HL-60 (cell line): ENCODE measurements at regions not wholly inside any gene's neighbourhood (a gene's known extent, or its start where the extent isn't known, plus 50 kb on each side); places are given as distances from the start of the nearest gene placed in this dataset.

Experiments
- DNase-seq, 2 experiments: peaks; one replicate each; pipeline ENCODE4 v3.0.0-alpha.2; 2010 to 2020; ENCODE audit warnings: low read depth in 1 of 2, low spot score in 1 of 2
- H3K27ac ChIP-seq: fragments of 250-450 bp; sonication (Bioruptor Pico); replicated peaks from 2 replicates; pipeline ENCODE4 v1.5.1; 2020; ENCODE audit warnings: mild to moderate bottlenecking, moderate library complexity
- H3K27me3 ChIP-seq: fragments of 250-450 bp; sonication (Bioruptor Pico); 2 replicates; pipeline ENCODE4 v1.5.1; 2021; ENCODE audit warnings: mild to moderate bottlenecking, moderate library complexity; ENCODE audit not compliant: insufficient read depth, poor library complexity, severe bottlenecking
- H3K4me3 ChIP-seq: replicated peaks from 2 replicates; pipeline ENCODE4 v1.5.1; 2011; ENCODE audit warnings: mild to moderate bottlenecking, control low read depth, low read length; ENCODE audit not compliant: insufficient read depth
- CTCF ChIP-seq: IDR thresholded peaks from one replicate; pipeline ENCODE4 v1.5.1; 2011; ENCODE audit warnings: low read length, control low read depth, inconsistent platforms; ENCODE audit not compliant: insufficient read depth
- GABPA ChIP-seq: IDR thresholded peaks from 2 replicates; pipeline ENCODE4 v1.6.1; 2012; ENCODE audit warnings: low read depth
- POLR2AphosphoS5 ChIP-seq: IDR thresholded peaks from 2 replicates; pipeline ENCODE4 v1.6.1; 2012; ENCODE audit warnings: low read depth
- REST ChIP-seq: IDR thresholded peaks from 2 replicates; pipeline ENCODE4 v1.6.1; 2012; ENCODE audit warnings: low read depth; ENCODE audit not compliant: insufficient replicate concordance
- SPI1 ChIP-seq: IDR thresholded peaks from 2 replicates; pipeline ENCODE4 v1.6.1; 2012; ENCODE audit warnings: low read depth, mild to moderate bottlenecking, borderline replicate concordance

- H3K27ac ChIP-seq, result no peak overlapping the region
- no peak for TF ChIP-seq CTCF
- TF ChIP-seq SPI1, result no peak
- no peak for TF ChIP-seq POLR2AphosphoS5
- no peak for TF ChIP-seq REST
- no peak for TF ChIP-seq GABPA
- no peaks in the 10 kb centered on the region for H3K27me3 ChIP-seq
- H3K4me3 ChIP-seq, result no peak overlapping the region
- DNase-seq, result no peak
Observed at GRCh38 chr13:109941221-109941620, 154.8 kb upstream of the IRS2 start.

GRCh38 chr13:109940637-109941036 is 154.3 kb upstream of the IRS2 start:
- no peak for DNase-seq
- TF ChIP-seq POLR2AphosphoS5 (no peak), CTCF (no peak), GABPA (no peak), SPI1 (no peak), REST (no peak)
- no peak overlapping the region for H3K27ac ChIP-seq
- no peak overlapping the region for H3K4me3 ChIP-seq
- H3K27me3 ChIP-seq, result no peaks in the 10 kb centered on the region

- Histone ChIP-seq H3K27me3 (no peaks in the 10 kb centered on the region), H3K4me3 (no peak overlapping the region), H3K27ac (no peak overlapping the region)
- TF ChIP-seq REST, result no peak
- no peak for DNase-seq
Observed at GRCh38 chr13:109939838-109940237, 153.5 kb upstream of the IRS2 start.

GRCh38 chr13:109939180-109939579 is 152.8 kb upstream of the IRS2 start:
- Histone ChIP-seq H3K27me3 (no peaks in the 10 kb centered on the region), H3K4me3 (no peak overlapping the region), H3K27ac (no peak overlapping the region)
- TF ChIP-seq SPI1 (no peak), GABPA (no peak), CTCF (no peak), REST (no peak), POLR2AphosphoS5 (no peak)
- no peak for DNase-seq
